Ovary (tissue), 3 donors: ENCODE measurements at regions not wholly inside any gene's neighbourhood (a gene's known extent, or its start where the extent isn't known, plus 50 kb on each side); places are given as distances from the start of the nearest gene placed in this dataset.

ENCODE experiments used
- CTCF ChIP-seq, 3 donors: fragments of 450-650 bp in 2 of 3; fragments of 200-600 bp in 1 of 3; IDR thresholded peaks; one replicate each; pipeline versions ENCODE4 v1.5.1 to v1.8.0; 2016 to 2022; ENCODE audit warnings: antibody characterized with exemption in 3 of 3, mild to moderate bottlenecking in 1 of 3
- EP300 ChIP-seq: sonication (generic); formaldehyde crosslinking; IDR thresholded peaks from one replicate; pipeline ENCODE4 v1.6.1; 2017; ENCODE audit warnings: antibody characterized with exemption
- POLR2A ChIP-seq: fragments of 450-650 bp; IDR thresholded peaks from one replicate; pipeline ENCODE4 v1.6.1; 2017; ENCODE audit warnings: antibody characterized with exemption, mild to moderate bottlenecking, moderate library complexity
- donor health status: DM: no; HTN: no; CAD: no.

GRCh38 chr3:166844329-166844728, 535.8 kb downstream of the ZBBX start:
- TF ChIP-seq CTCF (IDR thresholded peaks at IDR 0.05) = no peak
- TF ChIP-seq POLR2A = no peak
- TF ChIP-seq EP300 = no peak
